ENCODE measurements at regions not wholly inside any gene's neighbourhood (a gene's known extent, or its start where the extent isn't known, plus 50 kb on each side); places are given as distances from the start of the nearest gene placed in this dataset.

GRCh38 chr2:590214-591175 lies 86.7 kb downstream of the TMEM18 start:
- DNase-seq = no peak
- H3K9me3 ChIP-seq (replicated peaks in 1 of 3) = no peaks in the 10 kb centered on the region
- TF ChIP-seq CTCF (IDR thresholded peaks at IDR 0.05) (no peak), POLR2A (IDR thresholded peaks at IDR 0.05) (no peak)
- H3K27me3 ChIP-seq = no peaks in the 10 kb centered on the region
- H3K4me1 ChIP-seq (replicated peaks in 1 of 2) = peaks cover 0 to 6% of the 10 kb centered on the region in 2 donors
- no peak overlapping the region for H3K27ac ChIP-seq
- no peak overlapping the region for H3K4me3 ChIP-seq
- WGBS, 4 donors = 83 to 92% (median 85%) methylated on average over 19 of the region's 19 CpGs
- no peaks in the 10 kb centered on the region for H3K36me3 ChIP-seq (replicated peaks in 1 of 2)
- intact Hi-C loops (cut with DNase I) = no loop called here

GRCh38 chr2:589281-590130 lies 87.7 kb downstream of the TMEM18 start:
- Histone ChIP-seq H3K27me3 (no peaks in the 10 kb centered on the region), H3K9me3 (replicated peaks in 1 of 3) (no peaks in the 10 kb centered on the region), H3K4me3 (no peak overlapping the region), H3K4me1 (replicated peaks in 1 of 2) (peaks cover 0 to 6% of the 10 kb centered on the region in 2 donors), H3K36me3 (replicated peaks in 1 of 2) (no peaks in the 10 kb centered on the region), H3K27ac (no peak overlapping the region)
- intact Hi-C loops (cut with DNase I) = no loop called here
- no peak for DNase-seq
- 77 to 81% (median 79%) methylated on average over 10 of the region's 10 CpGs for WGBS, 4 donors
- TF ChIP-seq CTCF (IDR thresholded peaks at IDR 0.05) = no peak
- no peak for TF ChIP-seq POLR2A (IDR thresholded peaks at IDR 0.05)

GRCh38 chr2:588074-588645 lies 89.0 kb downstream of the TMEM18 start:
- TF ChIP-seq POLR2A (IDR thresholded peaks at IDR 0.05) (no peak), CTCF (IDR thresholded peaks at IDR 0.05) (no peak)

More at GRCh38 chr2:588074-588645, 89.0 kb downstream of the TMEM18 start:
- Histone ChIP-seq H3K27me3 (no peaks in the 10 kb centered on the region), H3K4me1 (replicated peaks in 1 of 2) (peaks cover 0 to 6% of the 10 kb centered on the region in 2 donors), H3K9me3 (replicated peaks in 1 of 3) (no peaks in the 10 kb centered on the region), H3K4me3 (no peak overlapping the region), H3K36me3 (replicated peaks in 1 of 2) (no peaks in the 10 kb centered on the region), H3K27ac (no peak overlapping the region)
- intact Hi-C loops (cut with DNase I) = no loop called here
- 93 to 96% (median 95%) methylated on average over 7 to 17 of the region's 17 CpGs for WGBS, 4 donors
- no peak for DNase-seq
